Esophagus muscularis mucosa (tissue), 4 donors: ENCODE measurements at regions not wholly inside any gene's neighbourhood (a gene's known extent, or its start where the extent isn't known, plus 50 kb on each side); places are given as distances from the start of the nearest gene placed in this dataset.

Experiments used
- DNase-seq: peaks from one replicate; pipeline ENCODE4 v3.0.0-alpha.2; 2017; ENCODE audit errors: extremely low spot score
- H3K27ac ChIP-seq, 4 donors: fragments of 200-600 bp; sonication (generic); replicated peaks in 1 of 4; 1 replicate in 3 of 4; 2 replicates in 1 of 4; pipeline ENCODE4 v1.5.1; 2016 to 2019; ENCODE audit warnings: mild to moderate bottlenecking in 1 of 4
- H3K27me3 ChIP-seq, 4 donors: fragments of 200-600 bp; sonication (generic); one replicate each; pipeline versions ENCODE4 v1.5.1 to v1.6.0; 2016 to 2019
- H3K36me3 ChIP-seq, 4 donors: fragments of 200-600 bp; sonication (generic); one replicate each; pipeline ENCODE4 v1.5.1; 2016 to 2019
- H3K4me1 ChIP-seq, 4 donors: fragments of 200-600 bp; sonication (generic); one replicate each; pipeline ENCODE4 v1.5.1; 2016 to 2019
- H3K4me3 ChIP-seq, 4 donors: fragments of 200-600 bp; sonication (generic); 1 replicate in 2 of 4; 2 replicates in 2 of 4; pipeline ENCODE4 v1.5.1; 2016 to 2019; ENCODE audit warnings: mild to moderate bottlenecking in 4 of 4, moderate library complexity in 1 of 4
- H3K9me3 ChIP-seq, 4 donors: fragments of 200-600 bp; sonication (generic); 1 replicate in 3 of 4; 2 replicates in 1 of 4; pipeline ENCODE4 v1.5.1; 2016 to 2019
- EP300 ChIP-seq: sonication (generic); formaldehyde crosslinking; IDR thresholded peaks from one replicate; pipeline ENCODE4 v1.6.1; 2017; ENCODE audit warnings: antibody characterized with exemption
- POLR2A ChIP-seq: fragments of 450-650 bp; IDR thresholded peaks from one replicate; pipeline ENCODE4 v1.6.1; 2017; ENCODE audit warnings: antibody characterized with exemption, moderate library complexity, mild to moderate bottlenecking, low read depth
- POLR2AphosphoS5 ChIP-seq, 2 donors: sonication (generic); formaldehyde crosslinking; IDR thresholded peaks; one replicate each; pipeline ENCODE4 v1.6.1; 2017; ENCODE audit warnings: antibody characterized with exemption in 2 of 2
- WGBS: methylation state at CpG from one replicate; pipeline ENCODE4 v1.1.5; 2018; 5-methylcytosine and 5-hydroxymethylcytosine counted together
- intact Hi-C: fragments of 100-400 bp; cut with DNase I; formaldehyde crosslinking; loops from one replicate; pipeline ENCODE4 v1.15.1; 2023
- TF ChIP-seq, protein P1 (sequence below), 3 experiments: fragments of 200-600 bp in 2 of 3; fragments of 450-650 bp in 1 of 3; sonication (generic) in 2 of 3; IDR thresholded peaks; one replicate each; pipeline ENCODE4 v1.5.1; 2017 to 2019; ENCODE audit warnings: antibody characterized with exemption in 3 of 3, mild to moderate bottlenecking in 2 of 3, moderate library complexity in 1 of 3

DNA sequence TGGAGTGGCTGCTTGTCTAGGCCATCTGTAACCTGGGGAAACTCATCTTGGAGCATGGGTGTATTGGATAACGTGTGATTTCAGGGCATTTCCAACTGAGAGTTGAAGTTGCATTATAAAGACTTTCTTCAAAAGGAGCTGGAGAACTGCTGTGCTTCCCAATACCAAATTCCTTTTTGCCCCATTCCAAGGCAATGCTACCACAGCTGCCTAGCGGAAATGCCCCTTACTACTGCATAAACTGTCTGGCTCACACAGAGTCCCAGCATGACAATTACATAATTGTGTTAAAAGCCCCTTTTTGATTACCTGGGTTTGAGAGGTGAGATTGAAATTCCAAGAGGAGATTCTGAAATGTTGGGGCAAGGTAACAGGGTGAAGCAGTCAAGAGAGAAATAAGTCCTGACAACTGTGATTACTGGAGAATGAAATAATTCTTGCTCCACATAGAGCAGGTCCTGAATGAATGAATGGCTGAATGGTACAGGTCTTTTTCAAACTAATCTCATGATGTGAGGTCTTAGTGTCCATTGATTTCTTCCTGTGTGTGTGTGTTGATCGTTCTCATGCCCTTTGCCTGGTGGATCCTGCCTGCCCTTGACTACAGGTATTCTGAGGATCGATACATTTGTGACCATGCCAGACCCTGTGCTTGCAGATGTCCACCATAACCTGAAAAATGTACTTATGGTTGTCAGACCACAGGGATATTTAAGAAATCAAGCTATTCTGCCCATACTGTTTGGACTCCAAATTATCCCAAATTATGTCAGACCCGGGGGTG is 386.5 kb downstream of the GRIN2B start:
- intact Hi-C loops = no loop called here
- Histone ChIP-seq H3K9me3 (no peaks in the 10 kb centered on the region), H3K4me3 (no peak overlapping the region), H3K36me3 (no peaks in the 10 kb centered on the region), H3K4me1 (no peaks in the 10 kb centered on the region), H3K27me3 (no peaks in the 10 kb centered on the region), H3K27ac (no peak overlapping the region)
- TF ChIP-seq EP300 (no peak), POLR2AphosphoS5 (IDR thresholded peaks at IDR 0.05) (no peak), POLR2A (no peak)
- TF ChIP-seq, protein P1, sequence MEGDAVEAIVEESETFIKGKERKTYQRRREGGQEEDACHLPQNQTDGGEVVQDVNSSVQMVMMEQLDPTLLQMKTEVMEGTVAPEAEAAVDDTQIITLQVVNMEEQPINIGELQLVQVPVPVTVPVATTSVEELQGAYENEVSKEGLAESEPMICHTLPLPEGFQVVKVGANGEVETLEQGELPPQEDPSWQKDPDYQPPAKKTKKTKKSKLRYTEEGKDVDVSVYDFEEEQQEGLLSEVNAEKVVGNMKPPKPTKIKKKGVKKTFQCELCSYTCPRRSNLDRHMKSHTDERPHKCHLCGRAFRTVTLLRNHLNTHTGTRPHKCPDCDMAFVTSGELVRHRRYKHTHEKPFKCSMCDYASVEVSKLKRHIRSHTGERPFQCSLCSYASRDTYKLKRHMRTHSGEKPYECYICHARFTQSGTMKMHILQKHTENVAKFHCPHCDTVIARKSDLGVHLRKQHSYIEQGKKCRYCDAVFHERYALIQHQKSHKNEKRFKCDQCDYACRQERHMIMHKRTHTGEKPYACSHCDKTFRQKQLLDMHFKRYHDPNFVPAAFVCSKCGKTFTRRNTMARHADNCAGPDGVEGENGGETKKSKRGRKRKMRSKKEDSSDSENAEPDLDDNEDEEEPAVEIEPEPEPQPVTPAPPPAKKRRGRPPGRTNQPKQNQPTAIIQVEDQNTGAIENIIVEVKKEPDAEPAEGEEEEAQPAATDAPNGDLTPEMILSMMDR (IDR thresholded peaks at IDR 0.05) = no peak
- no peak for DNase-seq
- 82% methylated on average over 5 of the region's 5 CpGs for WGBS

DNA sequence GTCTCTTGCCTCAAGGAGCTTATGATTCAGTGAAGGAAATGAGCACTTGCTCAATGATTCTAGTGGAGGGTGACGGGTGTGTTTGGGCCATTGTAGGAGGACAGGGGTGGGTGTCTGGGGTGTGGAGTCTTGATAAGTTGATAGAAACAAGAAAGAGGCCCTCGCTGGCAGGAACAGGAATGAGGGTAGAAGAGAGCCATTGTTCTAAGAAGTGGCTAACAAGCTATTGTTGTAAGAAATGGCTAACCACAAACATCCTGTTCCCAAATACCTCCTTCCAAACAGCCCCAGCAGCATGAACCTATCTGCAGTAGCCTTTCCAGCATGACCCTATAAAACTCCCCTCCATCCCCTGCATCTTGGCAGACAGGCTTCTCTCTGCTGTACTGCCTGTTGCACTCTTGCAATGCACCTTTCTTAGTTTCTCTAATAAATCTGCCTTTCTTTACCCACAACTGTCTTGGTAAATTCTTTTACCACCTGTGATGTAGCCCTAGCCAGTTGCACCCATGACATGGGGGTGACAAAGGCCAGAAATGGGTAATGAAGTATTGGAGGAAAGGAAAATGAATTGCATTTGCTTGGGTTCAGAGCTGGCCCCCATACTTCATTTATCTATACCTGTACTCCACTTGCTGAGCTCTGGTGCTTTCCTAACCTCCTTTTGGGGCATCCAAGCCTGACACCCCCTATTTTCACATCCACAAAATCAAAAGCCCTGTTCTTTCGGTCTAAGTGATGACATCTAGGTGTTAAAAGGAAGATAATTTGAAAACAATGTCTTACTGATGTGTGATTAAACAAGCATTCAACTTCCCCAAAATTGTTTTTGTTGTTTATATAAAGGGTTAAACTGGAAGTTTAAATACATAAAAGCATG is 389.1 kb downstream of the GRIN2B start:
- H3K27ac ChIP-seq = no peak overlapping the region
- no peak for DNase-seq
- TF ChIP-seq POLR2AphosphoS5 (IDR thresholded peaks at IDR 0.05) = no peak
- no peak for TF ChIP-seq EP300
- TF ChIP-seq POLR2A = no peak
- TF ChIP-seq, protein P1 (IDR thresholded peaks at IDR 0.05) = no peak
- H3K4me1 ChIP-seq = no peaks in the 10 kb centered on the region
- WGBS = 72% methylated on average over 3 of the region's 3 CpGs
- H3K9me3 ChIP-seq = no peaks in the 10 kb centered on the region
- no peaks in the 10 kb centered on the region for H3K27me3 ChIP-seq
- H3K36me3 ChIP-seq = no peaks in the 10 kb centered on the region
- intact Hi-C loops = no loop called here
- H3K4me3 ChIP-seq = no peak overlapping the region

- Histone ChIP-seq H3K27ac (no peak overlapping the region), H3K9me3 (no peaks in the 10 kb centered on the region), H3K36me3 (no peaks in the 10 kb centered on the region), H3K4me3 (no peak overlapping the region), H3K27me3 (no peaks in the 10 kb centered on the region), H3K4me1 (no peaks in the 10 kb centered on the region)
- TF ChIP-seq EP300 (no peak), POLR2AphosphoS5 (IDR thresholded peaks at IDR 0.05) (no peak)
- DNase-seq = no peak
- intact Hi-C loops = no loop called here
Observed at GRCh38 chr12:13591488-13591887, 389.9 kb downstream of the GRIN2B start.

DNA sequence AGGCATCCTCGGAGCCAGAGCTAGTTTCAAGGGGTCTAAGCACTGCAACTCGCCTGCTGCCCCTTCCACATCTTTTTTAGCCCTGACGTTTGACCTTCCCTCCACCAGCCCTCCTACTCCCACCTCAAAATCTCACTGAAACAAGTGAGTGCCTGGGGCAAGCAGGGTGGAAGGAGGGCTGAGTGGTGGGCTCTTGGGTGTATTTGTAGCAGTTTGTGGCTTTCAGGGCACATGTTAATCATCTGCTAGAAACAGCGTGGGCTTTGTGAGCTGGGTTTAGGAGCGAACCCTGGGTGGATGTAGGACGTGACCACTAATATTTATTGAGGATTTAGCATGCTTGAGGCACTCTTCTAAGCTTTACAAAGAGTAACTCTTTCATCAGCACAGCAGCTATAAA is 390.3 kb downstream of the GRIN2B start:
- Histone ChIP-seq H3K27ac (no peak overlapping the region), H3K4me3 (no peak overlapping the region), H3K27me3 (no peaks in the 10 kb centered on the region), H3K9me3 (no peaks in the 10 kb centered on the region), H3K36me3 (no peaks in the 10 kb centered on the region), H3K4me1 (no peaks in the 10 kb centered on the region)
- 84% methylated on average over 6 of the region's 6 CpGs for WGBS
- TF ChIP-seq, protein P1 (IDR thresholded peaks at IDR 0.05) = no peak
- TF ChIP-seq POLR2AphosphoS5 (IDR thresholded peaks at IDR 0.05) = no peak
- no peak for TF ChIP-seq EP300
- no peak for TF ChIP-seq POLR2A
- intact Hi-C loops = no loop called here
- DNase-seq = no peak

GRCh38 chr12:13588574-13588973 is 392.0 kb downstream of the EMP1 start:
- no peaks in the 10 kb centered on the region for H3K4me1 ChIP-seq
- no peak overlapping the region for H3K4me3 ChIP-seq
- no peak for DNase-seq
- H3K36me3 ChIP-seq = no peaks in the 10 kb centered on the region
- H3K27ac ChIP-seq = no peak overlapping the region
- TF ChIP-seq POLR2AphosphoS5 (IDR thresholded peaks at IDR 0.05) = no peak
- TF ChIP-seq, protein P1 (IDR thresholded peaks at IDR 0.05) = no peak
- H3K27me3 ChIP-seq = no peaks in the 10 kb centered on the region
- WGBS = 60% methylated on average over 4 of the region's 4 CpGs
- H3K9me3 ChIP-seq = no peaks in the 10 kb centered on the region
- intact Hi-C loops = no loop called here
